HCT116 (cell line): ENCODE measurements at regions not wholly inside any gene's neighbourhood (a gene's known extent, or its start where the extent isn't known, plus 50 kb on each side); places are given as distances from the start of the nearest gene placed in this dataset.

Experiments
- ATAC-seq: fragments of 200-7000 bp; cut with Tn5 transposase; 2 replicates; pipeline ENCODE4 v1.9.1; 2020; ENCODE audit warnings: mild to moderate bottlenecking, moderate library complexity
- BruUV-seq: library from RNA; stranded (reverse); fragments of 400-500 nt; replicated peaks from 2 replicates; lab custom pipeline; 2021; lab: Mats Ljungman, UMichigan
- CTCF ChIA-PET: fragments of 300-600 bp; sonication (Branson Sonifier 250); formaldehyde crosslinking; loops from one replicate; lab custom pipeline; 2021; ENCODE audit warnings: antibody characterized with exemption; lab: Charles Lee
- POLR2A ChIA-PET: fragments of 300-600, 350-600 bp; sonication (Branson Sonifier 250); formaldehyde crosslinking; loops from one replicate; lab custom pipeline; 2021; ENCODE audit warnings: antibody characterized with exemption; lab: Charles Lee
- RAD21 ChIA-PET, 2 experiments: fragments of 300-600 bp; sonication (Branson Sonifier 250); formaldehyde crosslinking; loops; one replicate each; lab custom pipeline; 2023; ENCODE audit warnings: low total read pairs in 2 of 2; ENCODE audit not compliant: uncharacterized antibody in 2 of 2, unreplicated experiment in 2 of 2, low non-redundant PET in 1 of 2; lab: Charles Lee
- DNase-seq: peaks from one replicate; pipeline ENCODE4 v3.0.0-alpha.2; 2010; ENCODE audit warnings: low read depth, low spot score
- H2AFZ ChIP-seq: fragments of 200-600 bp; shearing (Covaris generic), sonication (generic); 2 replicates; pipeline ENCODE4 v1.6.1; 2017; ENCODE audit warnings: low read depth, mixed run types, mixed read lengths, antibody characterized with exemption, low read length; ENCODE audit not compliant: poor library complexity, severe bottlenecking
- H3K27ac ChIP-seq: 2 replicates; pipeline ENCODE4 v1.5.1; 2012; ENCODE audit warnings: low read depth, low read length
- H3K27me3 ChIP-seq: fragments of 200-600 bp; sonication (generic); 2 replicates; pipeline ENCODE4 v1.6.1; 2016; ENCODE audit warnings: mixed run types, low read length, mixed read lengths; ENCODE audit not compliant: insufficient read depth
- H3K36me3 ChIP-seq, 2 experiments: fragments of 200-500 bp in 1 of 2; fragments of 200-600 bp in 1 of 2; sonication (Bioruptor generic) in 1 of 2; sonication (generic) in 1 of 2; 2 replicates each; pipeline versions ENCODE4 v1.5.1 to v1.6.1; 2014 to 2016; ENCODE audit warnings: low read length in 2 of 2, inconsistent platforms in 1 of 2, mixed read lengths in 1 of 2, mixed run types in 1 of 2; ENCODE audit not compliant: insufficient read depth in 2 of 2, control insufficient read depth in 1 of 2
- H3K4me1 ChIP-seq, 2 experiments: fragments of 200-600 bp in 1 of 2; sonication (generic) in 1 of 2; 2 replicates each; pipeline versions ENCODE4 v1.5.1 to v1.6.1; 2012 to 2017; ENCODE audit warnings: low read length in 2 of 2, inconsistent platforms in 1 of 2, mild to moderate bottlenecking in 1 of 2, mixed read lengths in 1 of 2, mixed run types in 1 of 2, moderate library complexity in 1 of 2; ENCODE audit not compliant: insufficient read depth in 2 of 2, control insufficient read depth in 1 of 2
- H3K4me2 ChIP-seq: fragments of 200-600 bp; sonication (generic); 2 replicates; pipeline ENCODE4 v1.6.1; 2017; ENCODE audit warnings: mixed run types, low read length, mixed read lengths
- H3K4me3 ChIP-seq, 2 experiments: fragments of 200-600 bp in 1 of 2; sonication (generic) in 1 of 2; replicated peaks in 1 of 2; 2 replicates each; pipeline ENCODE4 v1.5.1; 2011 to 2016; ENCODE audit warnings: low read length in 2 of 2, control low read depth in 1 of 2, low read depth in 1 of 2, mild to moderate bottlenecking in 1 of 2, mixed read lengths in 1 of 2, mixed run types in 1 of 2
- H3K79me2 ChIP-seq: fragments of 200-600 bp; sonication (generic); 2 replicates; pipeline ENCODE4 v1.6.1; 2017; ENCODE audit warnings: mild to moderate bottlenecking, mixed run types, low read length, moderate library complexity, mixed read lengths; ENCODE audit not compliant: insufficient read depth
- H3K9ac ChIP-seq: fragments of 200-600 bp; sonication (generic); 2 replicates; pipeline ENCODE4 v1.6.1; 2016; ENCODE audit warnings: low read length, mixed read lengths
- H3K9me2 ChIP-seq: fragments of 200-600 bp; sonication (generic), shearing (Covaris generic); 2 replicates; pipeline ENCODE4 v1.6.1; 2017; ENCODE audit warnings: mixed run types, mild to moderate bottlenecking, moderate library complexity; ENCODE audit not compliant: insufficient read depth
- H3K9me3 ChIP-seq, 2 experiments: fragments of 200-500 bp in 1 of 2; fragments of 200-600 bp in 1 of 2; sonication (Bioruptor generic) in 1 of 2; sonication (generic) in 1 of 2; 2 replicates each; pipeline ENCODE4 v1.6.1; 2014 to 2017; ENCODE audit warnings: low read length in 2 of 2, mixed read lengths in 2 of 2, inconsistent platforms in 1 of 2, low read depth in 1 of 2, mild to moderate bottlenecking in 1 of 2, mixed run types in 1 of 2, moderate library complexity in 1 of 2; ENCODE audit not compliant: control insufficient read depth in 1 of 2, insufficient read depth in 1 of 2
- H4K20me1 ChIP-seq: fragments of 200-600 bp; sonication (generic), shearing (Covaris generic); 2 replicates; pipeline ENCODE4 v1.6.1; 2017; ENCODE audit warnings: mixed run types, mild to moderate bottlenecking, moderate library complexity; ENCODE audit not compliant: insufficient read depth
- ELF1 ChIP-seq: IDR thresholded peaks from 2 replicates; pipeline ENCODE4 v1.6.1; 2012; ENCODE audit warnings: low read depth, borderline replicate concordance
- MAX ChIP-seq: IDR thresholded peaks from 2 replicates; pipeline ENCODE4 v1.6.1; 2012
- POLR2AphosphoS5 ChIP-seq: IDR thresholded peaks from 2 replicates; pipeline ENCODE4 v1.6.1; 2011; ENCODE audit warnings: mild to moderate bottlenecking, low read depth, low read length, moderate library complexity
- SRF ChIP-seq: IDR thresholded peaks from 2 replicates; pipeline ENCODE4 v1.6.1; 2012; ENCODE audit warnings: low read depth
- TCF7L2 ChIP-seq: IDR thresholded peaks from 2 replicates; pipeline ENCODE4 v1.7.0; 2011; ENCODE audit warnings: borderline replicate concordance, inconsistent platforms; ENCODE audit not compliant: insufficient read depth, insufficient read length; ENCODE audit errors: extremely low read depth
- YY1 ChIP-seq: IDR thresholded peaks from 2 replicates; pipeline ENCODE4 v1.6.1; 2011; ENCODE audit warnings: low read length, low read depth, moderate library complexity, mild to moderate bottlenecking; ENCODE audit not compliant: insufficient replicate concordance; ENCODE audit errors: extremely low read depth
- intact Hi-C: fragments of 100-400 bp; cut with micrococcal nuclease; formaldehyde crosslinking; loops from 2 replicates; pipeline ENCODE4 v1.10.0; 2022

- no peak overlapping the region for H3K27ac ChIP-seq
- no peak overlapping the region for H3K9ac ChIP-seq
- ChIA-PET RAD21 (no interaction called here), CTCF (no interaction called here), POLR2A (no interaction called here)
- no peaks in the 10 kb centered on the region for H3K79me2 ChIP-seq
- H3K9me3 ChIP-seq, result no peaks in the 10 kb centered on the region
- no peak overlapping the region for H3K4me2 ChIP-seq
- no peak overlapping the region for H3K4me3 ChIP-seq
- no peak overlapping the region for H2AFZ ChIP-seq
- peaks cover 0 to 7% of the 10 kb centered on the region in 2 experiments; a peak in 1 of 4 replicates for H3K4me1 ChIP-seq
- no TSS peak for BruUV-seq
- no peaks in the 10 kb centered on the region for H3K36me3 ChIP-seq
- no peaks in the 10 kb centered on the region for H3K9me2 ChIP-seq
- DNase-seq (no peak), ATAC-seq (no peak)
- H4K20me1 ChIP-seq, result no peaks in the 10 kb centered on the region
- no peak for TF ChIP-seq POLR2AphosphoS5
- no peak for TF ChIP-seq TCF7L2
- H3K27me3 ChIP-seq, result no peaks in the 10 kb centered on the region
- intact Hi-C loops, result no loop called here
These were observed 643.9 kb upstream of the ZNF608 start for GRCh38 chr5:125390326-125390725.

DNA sequence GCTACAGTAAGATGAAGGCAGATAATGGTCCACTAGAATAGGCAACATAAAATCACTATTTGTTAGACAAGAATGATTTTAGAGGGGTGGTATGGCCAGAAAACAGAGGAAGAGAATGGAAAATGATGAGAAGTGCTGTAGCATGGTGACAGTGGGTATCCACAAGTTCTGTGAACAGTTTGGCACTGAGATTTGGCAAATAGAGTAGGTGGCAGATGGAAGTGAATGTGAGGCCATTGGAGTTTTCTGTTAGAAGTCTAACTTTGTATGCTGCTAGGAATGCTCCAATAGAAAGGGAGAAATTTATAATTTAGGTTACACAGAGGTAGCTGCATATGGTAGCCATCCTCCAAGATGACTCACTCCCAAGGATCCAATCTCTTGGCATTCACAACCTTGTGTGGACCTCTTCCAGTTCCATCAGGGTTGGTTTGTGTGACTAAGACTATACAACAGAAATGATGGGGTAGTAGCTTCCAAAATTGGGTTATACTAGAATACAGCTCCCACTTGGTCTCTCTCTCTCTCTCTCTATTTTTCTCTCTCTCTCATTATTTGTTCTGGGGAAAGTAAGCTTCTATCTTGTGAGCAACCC, 646.9 kb upstream of the ZNF608 start:
- Histone ChIP-seq H3K9me2 (no peaks in the 10 kb centered on the region), H3K36me3 (no peaks in the 10 kb centered on the region), H3K27me3 (no peaks in the 10 kb centered on the region), H3K27ac (no peak overlapping the region), H3K9ac (no peak overlapping the region), H3K4me1 (peaks cover 0 to 7% of the 10 kb centered on the region in 2 experiments; a peak in 1 of 4 replicates), H3K4me2 (no peak overlapping the region), H2AFZ (no peak overlapping the region), H3K9me3 (no peaks in the 10 kb centered on the region), H3K4me3 (no peak overlapping the region), H3K79me2 (no peaks in the 10 kb centered on the region), H4K20me1 (no peaks in the 10 kb centered on the region)
- intact Hi-C loops, result no loop called here
- BruUV-seq, result no TSS peak
- ATAC-seq, result no peak
- RAD21 ChIA-PET, result no interaction called here
- POLR2A ChIA-PET, result no interaction called here
- TF ChIP-seq MAX (no peak), YY1 (no peak), SRF (no peak), ELF1 (no peak)
- DNase-seq, result no peak
- CTCF ChIA-PET, result no interaction called here
